ENCODE measurements at regions not wholly inside any gene's neighbourhood (a gene's known extent, or its start where the extent isn't known, plus 50 kb on each side); places are given as distances from the start of the nearest gene placed in this dataset.
"Not testable (repeated sequence)": the region's sequence is repeated elsewhere in the genome, so short reads cannot be mapped to it uniquely, and the experiment has no call there.

DNA sequence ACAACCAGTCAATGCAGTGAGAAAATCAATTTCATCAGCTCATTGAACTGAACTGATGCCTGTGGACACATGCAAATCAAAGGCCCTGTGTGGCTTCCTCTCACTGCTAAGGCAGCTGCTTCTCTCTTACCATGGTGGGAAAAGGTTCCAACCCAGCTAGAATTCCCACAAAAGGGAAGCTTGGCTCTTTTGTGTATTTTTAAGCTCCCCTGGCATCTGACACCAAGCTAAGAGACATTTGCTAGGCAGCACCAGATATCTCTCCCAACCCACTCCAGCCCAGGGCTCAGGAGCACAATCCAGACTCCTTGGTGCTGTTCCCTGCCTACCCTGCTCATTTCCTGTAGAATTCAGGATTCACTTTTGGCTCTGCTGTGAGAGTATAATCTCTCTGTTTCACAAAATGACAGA, 129.6 kb downstream of the GXYLT1 start:
- H3K36me3 ChIP-seq (ENCODE audit: control insufficient read depth in 2 of 2, insufficient read depth in 1 of 2, low read length in 2 of 2) = no peaks in the 10 kb centered on the region
- CTCF ChIA-PET = interaction anchor here (0.6 to 5.6 kb wide), 2 partner anchors 9 to 1663 kb away, joined by 3 to 36 read pairs; no protein-coding TSS in a partner anchor
- no peaks in the 10 kb centered on the region for H3K9me3 ChIP-seq (ENCODE audit: control insufficient read depth, insufficient read depth, low read depth, low read length)
- H3K4me3 ChIP-seq (ENCODE audit: low read depth, low read length) = no peak overlapping the region
- POLR2A ChIA-PET = no interaction called here
- no peaks in the 10 kb centered on the region for H3K4me1 ChIP-seq (ENCODE audit: control insufficient read depth, insufficient read depth, low read length)
- H3K27ac ChIP-seq (ENCODE audit: extremely low read depth, low read depth, low read length) = no peak overlapping the region
- TF ChIP-seq ZNF529 (tag by site-specific recombination; IDR thresholded peaks at IDR 0.05; ENCODE audit: insufficient replicate concordance) = no peak
- no peak for TF ChIP-seq BCL6B (tag by site-specific recombination; IDR thresholded peaks at IDR 0.05)
- no peak for TF ChIP-seq ZNF140 (tag by site-specific recombination; IDR thresholded peaks at IDR 0.05)
- no peak for TF ChIP-seq ZNF423 (tag by site-specific recombination; IDR thresholded peaks at IDR 0.05)
- TF ChIP-seq ZNF530 (tag by site-specific recombination; IDR thresholded peaks at IDR 0.05; ENCODE audit: low read depth) = no peak

- CTCF ChIA-PET = interaction anchor here (0.6 to 5.6 kb wide), 4 partner anchors 12 to 59 kb away, joined by 3 to 36 read pairs (median 3); no protein-coding TSS in a partner anchor
These were observed 132.2 kb downstream of the GXYLT1 start for GRCh38 chr12:42012501-42012900.

GRCh38 chr12:42010715-42011114, 134.0 kb downstream of the GXYLT1 start:
- H3K4me1 ChIP-seq (ENCODE audit: control insufficient read depth, insufficient read depth, low read length) = no peaks in the 10 kb centered on the region
- no peaks in the 10 kb centered on the region for H3K36me3 ChIP-seq (ENCODE audit: control insufficient read depth in 2 of 2, insufficient read depth in 1 of 2, low read length in 2 of 2)
- H3K4me3 ChIP-seq (ENCODE audit: low read depth, low read length) = no peak overlapping the region
- no peak overlapping the region for H3K27ac ChIP-seq (ENCODE audit: extremely low read depth, low read depth, low read length)
- TF ChIP-seq CTCF (tag by site-specific recombination; IDR thresholded peaks at IDR 0.05) (no peak), KLF8 (tag by site-specific recombination; IDR thresholded peaks at IDR 0.05) (no peak), ZNF350 (tag by site-specific recombination; IDR thresholded peaks at IDR 0.05) (no peak), ZNF19 (tag by site-specific recombination; IDR thresholded peaks at IDR 0.05; ENCODE audit: low read depth) (no peak), KLF1 (tag by site-specific recombination; IDR thresholded peaks at IDR 0.05) (no peak)
- TF ChIP-seq, protein P1, sequence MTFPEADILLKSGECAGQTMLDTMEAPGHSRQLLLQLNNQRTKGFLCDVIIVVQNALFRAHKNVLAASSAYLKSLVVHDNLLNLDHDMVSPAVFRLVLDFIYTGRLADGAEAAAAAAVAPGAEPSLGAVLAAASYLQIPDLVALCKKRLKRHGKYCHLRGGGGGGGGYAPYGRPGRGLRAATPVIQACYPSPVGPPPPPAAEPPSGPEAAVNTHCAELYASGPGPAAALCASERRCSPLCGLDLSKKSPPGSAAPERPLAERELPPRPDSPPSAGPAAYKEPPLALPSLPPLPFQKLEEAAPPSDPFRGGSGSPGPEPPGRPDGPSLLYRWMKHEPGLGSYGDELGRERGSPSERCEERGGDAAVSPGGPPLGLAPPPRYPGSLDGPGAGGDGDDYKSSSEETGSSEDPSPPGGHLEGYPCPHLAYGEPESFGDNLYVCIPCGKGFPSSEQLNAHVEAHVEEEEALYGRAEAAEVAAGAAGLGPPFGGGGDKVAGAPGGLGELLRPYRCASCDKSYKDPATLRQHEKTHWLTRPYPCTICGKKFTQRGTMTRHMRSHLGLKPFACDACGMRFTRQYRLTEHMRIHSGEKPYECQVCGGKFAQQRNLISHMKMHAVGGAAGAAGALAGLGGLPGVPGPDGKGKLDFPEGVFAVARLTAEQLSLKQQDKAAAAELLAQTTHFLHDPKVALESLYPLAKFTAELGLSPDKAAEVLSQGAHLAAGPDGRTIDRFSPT (tag by site-specific recombination; IDR thresholded peaks at IDR 0.05) = no peak
- TF ChIP-seq, protein P2, sequence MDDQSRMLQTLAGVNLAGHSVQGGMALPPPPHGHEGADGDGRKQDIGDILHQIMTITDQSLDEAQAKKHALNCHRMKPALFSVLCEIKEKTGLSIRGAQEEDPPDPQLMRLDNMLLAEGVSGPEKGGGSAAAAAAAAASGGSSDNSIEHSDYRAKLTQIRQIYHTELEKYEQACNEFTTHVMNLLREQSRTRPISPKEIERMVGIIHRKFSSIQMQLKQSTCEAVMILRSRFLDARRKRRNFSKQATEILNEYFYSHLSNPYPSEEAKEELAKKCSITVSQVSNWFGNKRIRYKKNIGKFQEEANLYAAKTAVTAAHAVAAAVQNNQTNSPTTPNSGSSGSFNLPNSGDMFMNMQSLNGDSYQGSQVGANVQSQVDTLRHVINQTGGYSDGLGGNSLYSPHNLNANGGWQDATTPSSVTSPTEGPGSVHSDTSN (CRISPR knock-in tag; IDR thresholded peaks at IDR 0.05) = no peak
- POLR2A ChIA-PET = no interaction called here
- no peaks in the 10 kb centered on the region for H3K9me3 ChIP-seq (ENCODE audit: control insufficient read depth, insufficient read depth, low read depth, low read length)
- CTCF ChIA-PET = interaction anchor here (0.6 to 5.6 kb wide), 2 partner anchors 14 to 322 kb away, joined by 3 to 36 read pairs; no protein-coding TSS in a partner anchor

More at GRCh38 chr12:42012501-42012900, 132.2 kb downstream of the GXYLT1 start:
- H3K9me3 ChIP-seq (ENCODE audit: control insufficient read depth, insufficient read depth, low read depth, low read length); H3K36me3 ChIP-seq (ENCODE audit: control insufficient read depth in 2 of 2, insufficient read depth in 1 of 2, low read length in 2 of 2); H3K4me3 ChIP-seq (ENCODE audit: low read depth, low read length); POLR2A ChIA-PET; H3K4me1 ChIP-seq (ENCODE audit: control insufficient read depth, insufficient read depth, low read length); H3K27ac ChIP-seq (ENCODE audit: extremely low read depth, low read depth, low read length): not testable (repeated sequence)

Measured in HEK293 (cell line).